ENCODE measurements at regions not wholly inside any gene's neighbourhood (a gene's known extent, or its start where the extent isn't known, plus 50 kb on each side); places are given as distances from the start of the nearest gene placed in this dataset.

- DNase-seq: no peak
Measured at GRCh38 chr4:141922236-141922635, 285.9 kb downstream of the IL15 start.

GRCh38 chr4:141926406-141926805, 290.0 kb downstream of the IL15 start:
- no peak for DNase-seq

- no peak for DNase-seq
Measured at GRCh38 chr4:141932490-141932889, 296.1 kb downstream of the IL15 start.

GRCh38 chr4:141933978-141934377, 297.6 kb downstream of the IL15 start:
- no peak for DNase-seq

- DNase-seq: no peak
Measured at GRCh38 chr4:141955696-141956095, 319.3 kb downstream of the IL15 start.

- no peak for DNase-seq
Measured at GRCh38 chr4:141957416-141957815, 321.0 kb downstream of the IL15 start.

- DNase-seq: no peak
Measured at GRCh38 chr4:141962486-141962885, 326.1 kb downstream of the IL15 start.

GRCh38 chr4:141971869-141972268, 335.5 kb downstream of the IL15 start:
- DNase-seq: no peak

GRCh38 chr4:141972950-141973349, 336.6 kb downstream of the IL15 start:
- no peak for DNase-seq
